ENCODE measurements at regions not wholly inside any gene's neighbourhood (a gene's known extent, or its start where the extent isn't known, plus 50 kb on each side); places are given as distances from the start of the nearest gene placed in this dataset.

DNA sequence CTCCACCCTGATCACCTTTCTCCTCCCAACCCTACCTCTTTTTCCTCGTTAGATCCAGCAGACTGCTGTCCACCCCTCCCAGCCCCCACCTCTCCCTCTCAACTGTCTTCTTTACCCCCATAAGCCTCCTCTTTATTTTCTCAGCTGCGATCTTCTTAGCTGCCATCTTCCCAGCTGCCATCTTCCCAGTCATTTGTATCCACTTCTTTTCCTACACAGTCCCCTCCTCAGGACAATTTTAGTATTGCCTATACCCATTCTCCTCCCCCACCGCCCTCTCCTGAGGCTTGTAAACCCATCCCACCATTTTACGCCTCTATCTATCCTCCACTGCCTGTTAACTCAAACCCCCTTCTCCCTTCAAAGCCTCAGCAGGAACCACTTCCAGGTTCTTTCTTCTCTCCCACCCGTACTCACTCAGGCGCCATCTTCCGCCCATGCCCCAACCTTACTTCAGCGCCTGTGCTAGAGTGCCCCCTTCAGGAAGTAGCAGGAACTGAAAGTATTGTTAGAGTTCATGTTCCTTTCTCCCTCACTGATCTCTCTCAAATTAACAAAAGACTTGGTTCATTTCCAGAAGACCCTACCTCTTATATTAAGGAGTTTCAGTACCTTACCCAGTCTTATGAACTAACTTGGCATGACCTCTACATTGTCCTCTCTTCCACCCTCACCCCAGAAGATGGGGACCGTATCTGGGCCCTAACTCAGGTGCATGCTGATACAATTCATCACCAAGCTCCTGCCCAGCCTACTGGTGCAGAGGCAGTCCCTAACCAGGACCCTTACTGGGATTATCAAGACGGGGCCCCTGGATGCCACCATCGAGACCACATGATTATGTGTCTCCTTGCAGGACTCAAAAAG lies 236.0 kb downstream of the ADGRG6 start:
- H3K27me3 ChIP-seq (ENCODE audit: control insufficient read depth in 2 of 2, insufficient read depth in 2 of 2, low read length in 2 of 2): no peaks in the 10 kb centered on the region
- H3K4me3 ChIP-seq (replicated peaks in 1 of 3; ENCODE audit: low read depth in 2 of 3, low read length in 3 of 3): no peak overlapping the region
- DNase-seq: no peak
- peaks cover 30 to 34% of the 10 kb centered on the region in 2 donors for H3K9me3 ChIP-seq (replicated peaks in 1 of 2; ENCODE audit: control insufficient read depth in 1 of 2, insufficient read depth in 1 of 2, low read length in 2 of 2)
- Mint-ChIP-seq H3K27me3 (ENCODE audit: low read depth in 3 of 3) (no peaks in the 10 kb centered on the region), H3K36me3 (no peaks in the 10 kb centered on the region), H3K4me3 (no peak overlapping the region), H3K4me1 (no peaks in the 10 kb centered on the region), H3K9me3 (peaks cover 3 to 26% (median 20%) of the 10 kb centered on the region in 7 donors), H3K27ac (no peak overlapping the region)
- no peaks in the 10 kb centered on the region for H3K79me2 ChIP-seq (ENCODE audit: insufficient read depth, low read length)
- H3K4me2 ChIP-seq (replicated peaks; ENCODE audit: extremely low read depth, low read length, poor library complexity, severe bottlenecking): no peak overlapping the region
- H4K20me1 ChIP-seq (ENCODE audit: insufficient read depth, low read length): no peaks in the 10 kb centered on the region
- no peaks in the 10 kb centered on the region for H3K36me3 ChIP-seq (replicated peaks in 1 of 2; ENCODE audit: control insufficient read depth in 1 of 2, insufficient read depth in 2 of 2, low read length in 2 of 2)
- H3K27ac ChIP-seq (ENCODE audit: low read depth in 1 of 2, low read length in 2 of 2): no peak overlapping the region
- H3K9ac ChIP-seq (ENCODE audit: insufficient read depth, low read length, poor library complexity, severe bottlenecking): no peak overlapping the region
- no peaks in the 10 kb centered on the region for H3K4me1 ChIP-seq (ENCODE audit: control insufficient read depth in 1 of 2, insufficient read depth in 2 of 2, low read length in 2 of 2)
- H2AFZ ChIP-seq (ENCODE audit: insufficient read depth, low read depth, low read length, poor library complexity, severe bottlenecking): no peak overlapping the region
- TF ChIP-seq, protein P1, sequence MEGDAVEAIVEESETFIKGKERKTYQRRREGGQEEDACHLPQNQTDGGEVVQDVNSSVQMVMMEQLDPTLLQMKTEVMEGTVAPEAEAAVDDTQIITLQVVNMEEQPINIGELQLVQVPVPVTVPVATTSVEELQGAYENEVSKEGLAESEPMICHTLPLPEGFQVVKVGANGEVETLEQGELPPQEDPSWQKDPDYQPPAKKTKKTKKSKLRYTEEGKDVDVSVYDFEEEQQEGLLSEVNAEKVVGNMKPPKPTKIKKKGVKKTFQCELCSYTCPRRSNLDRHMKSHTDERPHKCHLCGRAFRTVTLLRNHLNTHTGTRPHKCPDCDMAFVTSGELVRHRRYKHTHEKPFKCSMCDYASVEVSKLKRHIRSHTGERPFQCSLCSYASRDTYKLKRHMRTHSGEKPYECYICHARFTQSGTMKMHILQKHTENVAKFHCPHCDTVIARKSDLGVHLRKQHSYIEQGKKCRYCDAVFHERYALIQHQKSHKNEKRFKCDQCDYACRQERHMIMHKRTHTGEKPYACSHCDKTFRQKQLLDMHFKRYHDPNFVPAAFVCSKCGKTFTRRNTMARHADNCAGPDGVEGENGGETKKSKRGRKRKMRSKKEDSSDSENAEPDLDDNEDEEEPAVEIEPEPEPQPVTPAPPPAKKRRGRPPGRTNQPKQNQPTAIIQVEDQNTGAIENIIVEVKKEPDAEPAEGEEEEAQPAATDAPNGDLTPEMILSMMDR (IDR thresholded peaks at IDR 0.05): peak; percentile 20
- intact Hi-C loops (cut with micrococcal nuclease): no loop called here
- 97% methylated on average over 7 of the region's 11 CpGs for WGBS (ENCODE audit: insufficient coverage)

DNA sequence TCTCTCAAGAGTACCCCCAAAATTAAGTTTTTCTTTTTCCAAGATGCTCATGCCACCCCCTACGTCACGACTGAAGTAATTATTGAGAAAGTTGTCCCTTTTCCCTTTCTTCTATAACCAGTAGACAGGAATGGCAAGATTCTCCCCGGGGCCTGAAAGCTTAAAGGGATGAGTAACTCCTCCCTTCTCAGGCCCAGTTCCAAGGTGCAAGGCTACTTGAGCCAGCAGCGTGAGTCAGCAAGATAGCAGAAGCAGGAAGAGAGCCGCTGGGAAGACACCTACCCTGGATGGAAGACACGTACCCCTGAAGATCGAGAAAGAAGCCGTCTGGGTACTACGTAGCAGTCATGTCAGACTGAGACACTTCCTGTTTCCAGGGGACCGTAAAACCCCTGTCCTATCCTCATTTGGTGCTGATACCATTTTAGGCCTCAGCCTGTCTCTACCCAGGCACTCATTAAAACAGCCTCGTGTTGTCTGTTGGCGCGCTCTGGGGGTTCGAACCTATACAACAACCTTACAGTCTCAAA lies 241.0 kb downstream of the ADGRG6 start:
- Histone ChIP-seq H3K36me3 (replicated peaks in 1 of 2; ENCODE audit: control insufficient read depth in 1 of 2, insufficient read depth in 2 of 2, low read length in 2 of 2) (no peaks in the 10 kb centered on the region), H3K9ac (ENCODE audit: insufficient read depth, low read length, poor library complexity, severe bottlenecking) (no peak overlapping the region), H3K4me2 (replicated peaks; ENCODE audit: extremely low read depth, low read length, poor library complexity, severe bottlenecking) (no peak overlapping the region), H3K27me3 (ENCODE audit: control insufficient read depth in 2 of 2, insufficient read depth in 2 of 2, low read length in 2 of 2) (no peaks in the 10 kb centered on the region), H2AFZ (ENCODE audit: insufficient read depth, low read depth, low read length, poor library complexity, severe bottlenecking) (no peak overlapping the region), H3K9me3 (replicated peaks in 1 of 2; ENCODE audit: control insufficient read depth in 1 of 2, insufficient read depth in 1 of 2, low read length in 2 of 2) (peaks cover 0 to 9% of the 10 kb centered on the region in 2 donors), H3K27ac (ENCODE audit: low read depth in 1 of 2, low read length in 2 of 2) (no peak overlapping the region), H3K4me1 (ENCODE audit: control insufficient read depth in 1 of 2, insufficient read depth in 2 of 2, low read length in 2 of 2) (no peaks in the 10 kb centered on the region), H4K20me1 (ENCODE audit: insufficient read depth, low read length) (no peaks in the 10 kb centered on the region), H3K4me3 (replicated peaks in 1 of 3; ENCODE audit: low read depth in 2 of 3, low read length in 3 of 3) (no peak overlapping the region), H3K79me2 (ENCODE audit: insufficient read depth, low read length) (no peaks in the 10 kb centered on the region)
- Mint-ChIP-seq H3K36me3 (no peaks in the 10 kb centered on the region), H3K27ac (no peak overlapping the region), H3K27me3 (ENCODE audit: low read depth in 3 of 3) (no peaks in the 10 kb centered on the region), H3K9me3 (peaks cover 2 to 12% (median 3%) of the 10 kb centered on the region in 7 donors), H3K4me3 (no peak overlapping the region), H3K4me1 (no peaks in the 10 kb centered on the region)
- TF ChIP-seq, protein P1 (IDR thresholded peaks at IDR 0.05): no peak
- no peak for DNase-seq
- intact Hi-C loops (cut with micrococcal nuclease): no loop called here
- 92% methylated on average over 8 of the region's 14 CpGs for WGBS (ENCODE audit: insufficient coverage)

Measured in CD14-positive monocyte (primary cell).